Suprapubic skin (tissue), 3 donors: ENCODE measurements at regions not wholly inside any gene's neighbourhood (a gene's known extent, or its start where the extent isn't known, plus 50 kb on each side); places are given as distances from the start of the nearest gene placed in this dataset.
"Not testable (repeated sequence)": the region's sequence is repeated elsewhere in the genome, so short reads cannot be mapped to it uniquely, and the experiment has no call there.

Source experiments
- EP300 ChIP-seq: sonication (generic); formaldehyde crosslinking; IDR thresholded peaks from one replicate; pipeline ENCODE4 v1.6.1; 2017; ENCODE audit warnings: antibody characterized with exemption
- POLR2A ChIP-seq, 2 donors: fragments of 450-650 bp; IDR thresholded peaks; one replicate each; pipeline ENCODE4 v1.6.1; 2017; ENCODE audit warnings: antibody characterized with exemption in 2 of 2, mild to moderate bottlenecking in 2 of 2, moderate library complexity in 2 of 2
- TF ChIP-seq, protein P1 (sequence below), 2 donors: fragments of 200-600 bp in 1 of 2; fragments of 450-650 bp in 1 of 2; sonication (generic) in 1 of 2; IDR thresholded peaks; one replicate each; pipeline ENCODE4 v1.5.1; 2016 to 2019; ENCODE audit warnings: antibody characterized with exemption in 2 of 2, mild to moderate bottlenecking in 1 of 2, moderate library complexity in 1 of 2

DNA sequence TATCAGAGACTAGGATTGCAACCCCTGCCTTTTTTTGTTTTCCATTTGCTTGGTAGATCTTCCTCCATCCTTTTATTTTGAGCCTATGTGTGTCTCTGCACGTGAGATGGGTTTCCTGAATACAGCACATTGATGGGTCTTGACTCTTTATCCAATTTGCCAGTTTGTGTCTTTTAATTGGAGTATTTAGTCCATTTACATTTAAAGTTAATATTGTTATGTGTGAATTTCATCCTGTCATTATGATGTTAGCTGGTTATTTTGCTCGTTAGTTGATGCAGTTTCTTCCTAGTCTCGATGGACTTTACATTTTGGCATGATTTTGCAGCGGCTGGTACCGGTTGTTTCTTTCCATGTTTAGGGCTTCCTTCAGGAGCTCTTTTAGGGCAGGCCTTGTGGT, 99.2 kb upstream of the CNTNAP2 start:
- TF ChIP-seq, protein P1, sequence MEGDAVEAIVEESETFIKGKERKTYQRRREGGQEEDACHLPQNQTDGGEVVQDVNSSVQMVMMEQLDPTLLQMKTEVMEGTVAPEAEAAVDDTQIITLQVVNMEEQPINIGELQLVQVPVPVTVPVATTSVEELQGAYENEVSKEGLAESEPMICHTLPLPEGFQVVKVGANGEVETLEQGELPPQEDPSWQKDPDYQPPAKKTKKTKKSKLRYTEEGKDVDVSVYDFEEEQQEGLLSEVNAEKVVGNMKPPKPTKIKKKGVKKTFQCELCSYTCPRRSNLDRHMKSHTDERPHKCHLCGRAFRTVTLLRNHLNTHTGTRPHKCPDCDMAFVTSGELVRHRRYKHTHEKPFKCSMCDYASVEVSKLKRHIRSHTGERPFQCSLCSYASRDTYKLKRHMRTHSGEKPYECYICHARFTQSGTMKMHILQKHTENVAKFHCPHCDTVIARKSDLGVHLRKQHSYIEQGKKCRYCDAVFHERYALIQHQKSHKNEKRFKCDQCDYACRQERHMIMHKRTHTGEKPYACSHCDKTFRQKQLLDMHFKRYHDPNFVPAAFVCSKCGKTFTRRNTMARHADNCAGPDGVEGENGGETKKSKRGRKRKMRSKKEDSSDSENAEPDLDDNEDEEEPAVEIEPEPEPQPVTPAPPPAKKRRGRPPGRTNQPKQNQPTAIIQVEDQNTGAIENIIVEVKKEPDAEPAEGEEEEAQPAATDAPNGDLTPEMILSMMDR (IDR thresholded peaks at IDR 0.05) = not testable (repeated sequence)
- not testable (repeated sequence) for TF ChIP-seq EP300; POLR2A (IDR thresholded peaks at IDR 0.05)
